ENCODE measurements at regions not wholly inside any gene's neighbourhood (a gene's known extent, or its start where the extent isn't known, plus 50 kb on each side); places are given as distances from the start of the nearest gene placed in this dataset.

GRCh38 chrX:45348296-45348695 lies 147.6 kb upstream of the DIPK2B start:
- DNase-seq: no peak

DNA sequence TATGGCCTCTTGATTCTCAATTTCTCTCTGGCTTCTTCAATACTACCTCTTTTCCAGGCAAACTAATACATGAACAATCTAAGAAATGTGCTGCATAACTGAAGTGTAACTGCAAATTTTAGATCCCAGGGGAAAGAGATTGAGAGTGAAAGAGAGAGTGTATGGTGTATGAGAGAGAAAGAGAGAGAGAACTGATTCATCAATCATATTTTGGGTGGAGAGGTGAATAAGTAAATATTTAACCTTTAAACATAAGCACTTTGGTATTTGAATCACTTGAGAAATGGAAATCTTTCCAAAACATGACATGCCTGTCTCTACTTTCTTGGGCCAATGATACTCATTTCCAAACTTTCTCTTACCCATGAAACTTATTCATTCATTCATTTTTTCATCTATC lies 147.2 kb upstream of the DIPK2B start:
- no peak for DNase-seq

DNA sequence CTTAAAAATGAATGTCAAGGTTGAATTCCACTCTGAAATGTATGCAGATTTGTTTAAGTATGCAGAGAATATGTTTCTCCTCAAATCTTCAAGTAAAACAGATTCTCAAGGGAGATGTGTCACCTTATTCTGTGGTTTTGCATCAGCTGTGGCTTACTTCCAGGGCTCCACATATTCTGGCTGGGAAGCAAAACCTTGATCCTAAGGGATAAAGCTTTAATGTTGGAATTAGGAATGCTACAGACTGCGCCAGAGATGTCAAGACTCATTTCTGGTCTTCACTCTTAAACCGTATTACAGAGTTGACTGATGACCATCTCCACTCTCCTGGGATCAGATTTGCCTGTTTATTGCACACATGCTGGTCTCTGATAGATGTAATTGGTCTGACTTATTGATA lies 143.9 kb upstream of the DIPK2B start:
- DNase-seq: no peak

- no peak for DNase-seq
These were observed 128.5 kb upstream of the DIPK2B start for GRCh38 chrX:45329217-45329616.

DNA sequence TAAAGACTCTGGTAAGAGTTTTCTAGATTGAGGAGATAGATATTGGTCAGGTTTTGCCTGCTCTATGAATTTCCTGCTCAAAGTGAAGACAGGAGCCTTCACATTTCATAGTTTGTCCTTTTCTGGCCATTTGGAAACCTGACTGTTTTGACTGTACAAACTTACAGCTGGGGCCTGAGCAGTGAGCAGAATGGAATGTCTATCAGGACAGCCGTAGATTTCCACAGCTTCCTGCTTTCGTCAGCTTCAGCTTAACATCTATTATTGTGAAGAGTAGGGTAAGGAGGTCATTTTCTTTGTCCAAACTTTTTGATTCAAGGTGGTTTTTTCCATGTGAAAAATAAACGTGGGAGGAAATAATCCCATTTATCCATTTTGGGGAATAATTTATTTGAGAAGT lies 124.3 kb upstream of the DIPK2B start:
- no peak for DNase-seq

GRCh38 chrX:45323387-45323786 lies 122.7 kb upstream of the DIPK2B start:
- no peak for DNase-seq

GRCh38 chrX:45322820-45323219 lies 122.1 kb upstream of the DIPK2B start:
- no peak for DNase-seq

DNA sequence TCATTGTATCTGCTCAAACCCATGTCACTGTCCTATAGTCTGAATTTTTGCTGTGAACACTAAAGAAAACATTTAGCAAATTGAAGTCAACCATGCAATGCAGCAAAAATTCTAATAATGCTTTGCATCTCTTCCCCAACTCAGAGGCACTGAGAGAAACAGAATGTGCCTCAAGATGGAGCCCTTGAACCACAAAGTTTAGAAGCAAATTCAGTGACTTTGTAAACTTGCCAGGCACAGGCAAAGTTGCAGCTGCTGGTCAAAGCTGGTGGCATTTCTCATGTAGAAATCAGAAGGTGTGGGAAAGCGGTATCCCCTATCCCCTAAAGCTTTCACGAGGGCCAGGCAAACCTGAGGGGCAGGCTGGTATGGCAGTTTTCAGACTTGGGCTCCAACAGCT lies 121.7 kb upstream of the DIPK2B start:
- DNase-seq: peak; percentile 2

GRCh38 chrX:45320191-45320590 lies 119.5 kb upstream of the DIPK2B start:
- no peak for DNase-seq

GRCh38 chrX:45309801-45310200 lies 109.1 kb upstream of the DIPK2B start:
- DNase-seq: no peak

DNA sequence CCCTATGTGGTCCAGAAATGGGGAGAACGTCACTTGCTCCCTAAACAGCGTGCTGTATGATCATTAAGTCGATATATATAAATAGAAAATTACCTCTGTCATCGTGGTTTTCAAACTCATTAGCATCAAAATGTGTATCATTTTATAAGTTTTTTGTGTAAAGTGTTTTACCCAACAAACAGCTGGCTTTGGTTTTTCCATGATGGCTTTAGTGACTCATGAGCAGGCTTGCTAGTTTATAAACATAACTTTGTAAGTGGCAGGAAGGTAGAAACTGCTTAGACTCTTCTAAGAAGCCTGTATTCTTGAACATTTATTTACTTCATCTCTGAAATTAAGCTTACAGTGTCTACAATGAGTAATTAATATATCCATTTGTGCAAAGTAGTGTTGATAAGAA lies 108.4 kb upstream of the DIPK2B start:
- DNase-seq: no peak

GRCh38 chrX:45306794-45307193 lies 106.1 kb upstream of the DIPK2B start:
- DNase-seq: no peak

- no peak for DNase-seq
These were observed 100.0 kb upstream of the DIPK2B start for GRCh38 chrX:45300638-45301037.

- DNase-seq: no peak
These were observed 94.7 kb upstream of the DIPK2B start for GRCh38 chrX:45295259-45295986.

- no peak for DNase-seq
These were observed 73.9 kb upstream of the DIPK2B start for GRCh38 chrX:45274576-45274975.

GRCh38 chrX:45267007-45267406 lies 66.3 kb upstream of the DIPK2B start:
- DNase-seq: no peak

- DNase-seq: no peak
These were observed 65.8 kb upstream of the DIPK2B start for GRCh38 chrX:45266456-45266855.

DNA sequence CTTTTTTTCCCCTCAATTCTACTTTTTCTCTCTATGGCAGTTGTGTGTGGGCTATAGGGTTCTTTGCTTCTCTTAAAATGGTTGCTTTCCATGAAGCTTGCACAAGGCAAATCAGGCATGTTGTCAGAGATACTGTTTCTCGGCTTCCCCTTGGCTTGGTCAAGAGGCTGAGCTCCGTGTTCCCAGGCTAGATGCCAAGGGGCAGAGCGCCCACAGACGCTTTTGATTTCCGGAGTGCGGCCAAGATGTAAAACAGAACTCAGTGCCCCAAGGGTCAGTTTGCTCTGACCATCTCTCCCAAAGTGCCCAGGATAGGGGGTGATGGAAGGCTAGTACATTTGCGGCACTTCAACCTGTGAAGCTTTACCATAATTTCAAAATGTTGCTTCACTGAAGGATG lies 64.2 kb upstream of the DIPK2B start:
- DNase-seq: no peak

- DNase-seq: no peak
These were observed 60.8 kb upstream of the DIPK2B start for GRCh38 chrX:45261471-45261870.

DNA sequence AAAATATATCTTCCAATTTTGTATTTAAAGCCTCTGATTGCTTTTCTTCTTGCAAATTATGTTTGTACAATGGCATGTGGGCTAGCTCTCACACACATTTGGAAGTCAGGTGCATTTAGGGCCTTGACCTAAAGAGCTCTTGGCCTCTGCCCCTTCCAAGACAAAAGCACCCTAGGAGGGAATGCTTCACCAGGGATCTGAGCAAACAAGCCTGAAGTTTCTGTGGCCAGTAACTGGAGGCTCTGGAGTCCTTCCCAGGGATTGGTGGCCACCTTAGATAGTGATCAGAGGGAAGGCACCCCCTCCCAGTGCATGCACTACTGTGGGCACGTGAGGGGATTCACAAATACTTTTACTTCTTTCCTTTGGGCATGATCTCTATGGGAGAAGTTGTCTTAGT lies 60.3 kb upstream of the DIPK2B start:
- DNase-seq: no peak

GRCh38 chrX:45258731-45259402 lies 58.2 kb upstream of the DIPK2B start:
- no peak for DNase-seq
